H9 (cell line): ENCODE measurements at regions not wholly inside any gene's neighbourhood (a gene's known extent, or its start where the extent isn't known, plus 50 kb on each side); places are given as distances from the start of the nearest gene placed in this dataset.

Experiments
- DNase-seq: peaks from one replicate; pipeline ENCODE4 v3.0.0-alpha.2; 2017
- H2AFZ ChIP-seq: one replicate; pipeline ENCODE4 v1.6.1; 2013; ENCODE audit warnings: mild to moderate bottlenecking, low read length, control low read depth, moderate library complexity
- H2AK5ac ChIP-seq: 2 replicates; pipeline ENCODE4 v1.6.1; 2013; ENCODE audit warnings: low read length, control low read depth, mixed read lengths; ENCODE audit not compliant: insufficient read length
- H2BK120ac ChIP-seq: one replicate; pipeline ENCODE4 v1.6.1; 2013; ENCODE audit warnings: low read depth, mild to moderate bottlenecking, low read length, control low read depth, inconsistent platforms; ENCODE audit not compliant: poor library complexity, severe bottlenecking
- H2BK12ac ChIP-seq: 2 replicates; pipeline ENCODE4 v1.6.1; 2013; ENCODE audit warnings: low read length, control low read depth, mixed read lengths, low read depth; ENCODE audit not compliant: insufficient read length
- H2BK15ac ChIP-seq: 2 replicates; pipeline ENCODE4 v1.6.1; 2013; ENCODE audit warnings: low read depth, low read length, control low read depth
- H2BK20ac ChIP-seq: one replicate; pipeline ENCODE4 v1.6.1; 2013; ENCODE audit warnings: low read depth, mild to moderate bottlenecking, low read length, control low read depth, inconsistent platforms; ENCODE audit not compliant: poor library complexity, severe bottlenecking
- H2BK5ac ChIP-seq: 2 replicates; pipeline ENCODE4 v1.6.1; 2013; ENCODE audit warnings: low read length, control low read depth, mixed read lengths; ENCODE audit not compliant: insufficient read length
- H3K14ac ChIP-seq: 2 replicates; pipeline ENCODE4 v1.6.1; 2013; ENCODE audit warnings: low read length, control low read depth; ENCODE audit not compliant: insufficient read depth
- H3K18ac ChIP-seq: 2 replicates; pipeline ENCODE4 v1.6.1; 2013; ENCODE audit warnings: low read depth, mild to moderate bottlenecking, mixed read lengths, low read length, control low read depth; ENCODE audit not compliant: insufficient read length
- H3K23ac ChIP-seq: 2 replicates; pipeline ENCODE4 v1.6.1; 2013; ENCODE audit warnings: low read length, control low read depth, mixed read lengths, low read depth; ENCODE audit not compliant: insufficient read length
- H3K23me2 ChIP-seq: 2 replicates; pipeline ENCODE4 v1.6.1; 2013; ENCODE audit warnings: low read depth, mild to moderate bottlenecking, mixed read lengths, low read length, control low read depth; ENCODE audit not compliant: insufficient read length, poor library complexity, severe bottlenecking
- H3K27ac ChIP-seq: 2 replicates; pipeline ENCODE4 v1.5.1; 2013; ENCODE audit warnings: low read length, control low read depth, mixed read lengths, low read depth; ENCODE audit not compliant: insufficient read length
- H3K27me3 ChIP-seq: 2 replicates; pipeline ENCODE4 v1.6.1; 2013; ENCODE audit warnings: low read length, control low read depth, inconsistent platforms; ENCODE audit not compliant: insufficient read depth
- H3K4ac ChIP-seq: 2 replicates; pipeline ENCODE4 v1.6.1; 2013; ENCODE audit warnings: low read depth, mild to moderate bottlenecking, control low read depth, inconsistent platforms, low read length, moderate library complexity
- H3K4me1 ChIP-seq: 2 replicates; pipeline ENCODE4 v1.6.1; 2013; ENCODE audit warnings: low read length, control low read depth, inconsistent platforms; ENCODE audit not compliant: insufficient read depth
- H3K4me2 ChIP-seq: 2 replicates; pipeline ENCODE4 v1.6.1; 2013; ENCODE audit warnings: low read length, control low read depth, mixed read lengths; ENCODE audit not compliant: insufficient read length, insufficient read depth
- H3K56ac ChIP-seq: 2 replicates; pipeline ENCODE4 v1.6.1; 2013; ENCODE audit warnings: low read depth, mild to moderate bottlenecking, mixed read lengths, low read length, control low read depth; ENCODE audit not compliant: insufficient read length
- H3K79me1 ChIP-seq: 2 replicates; pipeline ENCODE4 v1.6.1; 2013; ENCODE audit warnings: low read depth, mild to moderate bottlenecking, moderate library complexity, low read length, control low read depth, inconsistent platforms; ENCODE audit not compliant: insufficient read depth, poor library complexity, severe bottlenecking
- H3K79me2 ChIP-seq: 2 replicates; pipeline ENCODE4 v1.6.1; 2013; ENCODE audit warnings: low read length, control low read depth, inconsistent platforms; ENCODE audit not compliant: insufficient read depth
- H3K9ac ChIP-seq: 2 replicates; pipeline ENCODE4 v1.6.1; 2013; ENCODE audit warnings: low read length, control low read depth, mixed read lengths; ENCODE audit not compliant: insufficient read length; ENCODE audit errors: extremely low read depth
- H3K9me3 ChIP-seq: one replicate; pipeline ENCODE4 v1.6.1; 2013; ENCODE audit warnings: low read depth, low read length, inconsistent platforms; ENCODE audit not compliant: control insufficient read depth
- H3T11ph ChIP-seq: one replicate; pipeline ENCODE4 v1.6.1; 2013; ENCODE audit warnings: mild to moderate bottlenecking, low read length, control low read depth, inconsistent platforms
- H4K20me1 ChIP-seq: one replicate; pipeline ENCODE4 v1.6.1; 2013; ENCODE audit not compliant: control insufficient read depth, insufficient read length, insufficient read depth
- H4K5ac ChIP-seq: 2 replicates; pipeline ENCODE4 v1.6.1; 2013; ENCODE audit warnings: low read depth, mild to moderate bottlenecking, mixed read lengths, low read length, control low read depth; ENCODE audit not compliant: insufficient read length
- H4K8ac ChIP-seq: replicated peaks from 2 replicates; pipeline ENCODE4 v1.6.1; 2013; ENCODE audit warnings: low read length, control low read depth, mixed read lengths, low read depth; ENCODE audit not compliant: insufficient read length
- H4K91ac ChIP-seq: 2 replicates; pipeline ENCODE4 v1.6.1; 2013; ENCODE audit warnings: low read depth, mild to moderate bottlenecking, moderate library complexity, mixed read lengths, low read length, control low read depth; ENCODE audit not compliant: insufficient read length
- H3K27ac Mint-ChIP-seq, 3 experiments: 2 replicates in 2 of 3; 3 replicates in 1 of 3; pipeline ENCODE4 v1.8.0; 2020 to 2021; ENCODE audit warnings: mixed read lengths in 3 of 3, mild to moderate bottlenecking in 1 of 3, moderate library complexity in 1 of 3
- H3K27me3 Mint-ChIP-seq: 2 replicates; pipeline ENCODE4 v1.8.0; 2021; ENCODE audit warnings: low read depth, mild to moderate bottlenecking, moderate library complexity, mixed read lengths
- H3K36me3 Mint-ChIP-seq, 3 experiments: 2 replicates in 2 of 3; 3 replicates in 1 of 3; pipeline ENCODE4 v1.8.0; 2020 to 2021; ENCODE audit warnings: low read depth in 3 of 3, mixed read lengths in 3 of 3; ENCODE audit not compliant: insufficient read depth in 1 of 3
- H3K4me1 Mint-ChIP-seq, 2 experiments: 2 replicates each; pipeline ENCODE4 v1.8.0; 2020; ENCODE audit warnings: mixed read lengths in 2 of 2
- H3K4me3 Mint-ChIP-seq, 2 experiments: 2 replicates in 1 of 2; 3 replicates in 1 of 2; pipeline ENCODE4 v1.8.0; 2020 to 2021; ENCODE audit warnings: mild to moderate bottlenecking in 2 of 2, mixed read lengths in 2 of 2, moderate library complexity in 1 of 2
- H3K9me3 Mint-ChIP-seq, 2 experiments: 2 replicates in 1 of 2; 3 replicates in 1 of 2; pipeline ENCODE4 v1.8.0; 2020; ENCODE audit warnings: mild to moderate bottlenecking in 2 of 2, mixed read lengths in 2 of 2, moderate library complexity in 1 of 2
- CTCF ChIP-seq: fragments of 200-600 bp; sonication (generic); conservative IDR thresholded peaks from 3 replicates; pipeline ENCODE4 v1.8.0; 2021; ENCODE audit warnings: antibody characterized with exemption, mild to moderate bottlenecking
- WGBS: extraction: QIAGEN DNeasy Blood & Tissue Kit; methylation state at CpG from one replicate; pipeline ENCODE4 v1.1.7; 2013; ENCODE audit warnings: missing lambda C conversion rate, low lambda C conversion rate, mixed read lengths; ENCODE audit not compliant: insufficient read length; ENCODE audit errors: extremely low coverage; 5-methylcytosine and 5-hydroxymethylcytosine counted together

- no peaks in the 10 kb centered on the region for H3K9me3 Mint-ChIP-seq
- H2AK5ac ChIP-seq, result no peak overlapping the region
- H4K91ac ChIP-seq, result no peak overlapping the region
- H2BK5ac ChIP-seq, result no peak overlapping the region
- no peaks in the 10 kb centered on the region for H3K79me1 ChIP-seq
- H3K9ac ChIP-seq, result no peak overlapping the region
- no peak overlapping the region for H2BK20ac ChIP-seq
- no peak overlapping the region for H4K5ac ChIP-seq
- H3K14ac ChIP-seq, result no peak overlapping the region
- peak; percentile 55 for DNase-seq
- H3K9me3 ChIP-seq, result no peaks in the 10 kb centered on the region
- H3T11ph ChIP-seq, result no peak overlapping the region
- no peak overlapping the region for H4K8ac ChIP-seq
- H2BK15ac ChIP-seq, result no peak overlapping the region
- H3K27ac Mint-ChIP-seq, result no peak overlapping the region
- no peaks in the 10 kb centered on the region for H3K27me3 ChIP-seq
- no peaks in the 10 kb centered on the region for H3K36me3 Mint-ChIP-seq
- H3K4me1 ChIP-seq, result no peaks in the 10 kb centered on the region
- peak; percentile 89 for TF ChIP-seq CTCF
- no CpG with 5 or more reads among the region's 11 CpGs for WGBS
- no peak overlapping the region for H3K4ac ChIP-seq
- H3K27ac ChIP-seq, result no peak overlapping the region
- H4K20me1 ChIP-seq, result no peaks in the 10 kb centered on the region
- no peak overlapping the region for H3K56ac ChIP-seq
- H3K4me1 Mint-ChIP-seq, result no peaks in the 10 kb centered on the region
- no peak overlapping the region for H3K4me2 ChIP-seq
- no peaks in the 10 kb centered on the region for H3K27me3 Mint-ChIP-seq
- no peaks in the 10 kb centered on the region for H3K79me2 ChIP-seq
- H2AFZ ChIP-seq, result no peak overlapping the region
- H3K18ac ChIP-seq, result no peak overlapping the region
- no peak overlapping the region for H3K4me3 Mint-ChIP-seq
- no peak overlapping the region for H3K23ac ChIP-seq
- no peak overlapping the region for H2BK120ac ChIP-seq
- H2BK12ac ChIP-seq, result no peak overlapping the region
- H3K23me2 ChIP-seq, result no peaks in the 10 kb centered on the region
These were observed 254.5 kb upstream of the VEGFC start for GRCh38 chr4:177047070-177047850.
